HepG2 (cell line): ENCODE measurements at regions not wholly inside any gene's neighbourhood (a gene's known extent, or its start where the extent isn't known, plus 50 kb on each side); places are given as distances from the start of the nearest gene placed in this dataset.

ENCODE experiments used
- ATAC-seq: fragments of 200-7000 bp; cut with Tn5 transposase; 3 replicates; pipeline ENCODE4 v1.9.1; 2020; ENCODE audit warnings: mild to moderate bottlenecking, moderate library complexity
- BruUV-seq: library from RNA; stranded (reverse); fragments of 400-500 nt; replicated peaks from 2 replicates; lab custom pipeline; 2021; lab: Mats Ljungman, UMichigan
- CTCF ChIA-PET: fragments of 300-600 bp; formaldehyde crosslinking; extraction: SDS; loops from one replicate; lab custom pipeline; 2021; ENCODE audit warnings: low total read pairs, inconsistent platforms, low intra/inter-chr PET ratio; lab: Yijun Ruan, JAX
- POLR2A ChIA-PET: fragments of 350-600 bp; sonication (Branson Sonifier 250); formaldehyde crosslinking; loops from one replicate; lab custom pipeline; 2020; ENCODE audit warnings: antibody characterized with exemption, inconsistent platforms; lab: Yijun Ruan, JAX
- DNase-seq: peaks from one replicate; pipeline ENCODE4 v3.0.0-alpha.2; 2015; ENCODE audit warnings: low spot score
- FAIRE-seq: peaks from 3 replicates; lab custom pipeline; 2011; peaks lifted over from hg19 to GRCh38; lab: Jason Lieb, UNC
- H2AFZ ChIP-seq: one replicate; pipeline ENCODE4 v1.6.1; 2011; ENCODE audit warnings: low read length, inconsistent platforms
- H3K27ac ChIP-seq: fragments of 300-600 bp; 3 replicates; pipeline ENCODE4 v1.8.0; 2011; ENCODE audit warnings: mixed run types, mild to moderate bottlenecking, mixed read lengths, low read length, inconsistent platforms; ENCODE audit not compliant: insufficient read depth; ENCODE audit errors: extremely low read length
- H3K27me3 ChIP-seq, 2 experiments: fragments of 200-600 bp in 1 of 2; 2 replicates in 1 of 2; 3 replicates in 1 of 2; pipeline versions ENCODE4 v1.6.0 to v1.8.0; 2011; ENCODE audit warnings: low read length in 2 of 2, mild to moderate bottlenecking in 2 of 2, moderate library complexity in 2 of 2, inconsistent platforms in 1 of 2; ENCODE audit not compliant: insufficient read depth in 2 of 2, control insufficient read depth in 1 of 2
- H3K36me3 ChIP-seq, 2 experiments: fragments of 200-600 bp in 1 of 2; replicated peaks in 1 of 2; 2 replicates in 1 of 2; 3 replicates in 1 of 2; pipeline versions ENCODE4 v1.5.1 to v1.8.0; 2011; ENCODE audit warnings: low read length in 2 of 2, inconsistent platforms in 1 of 2; ENCODE audit not compliant: insufficient read depth in 2 of 2, control insufficient read depth in 1 of 2
- H3K4me1 ChIP-seq: 2 replicates; pipeline ENCODE4 v1.5.1; 2012; ENCODE audit warnings: low read length, inconsistent platforms; ENCODE audit not compliant: insufficient read depth
- H3K4me2 ChIP-seq: 2 replicates; pipeline ENCODE4 v1.6.0; 2011; ENCODE audit warnings: low read depth, low read length, inconsistent platforms
- H3K4me3 ChIP-seq, 3 experiments: fragments of 200-600 bp in 1 of 3; sonication (generic), shearing (Covaris generic) in 1 of 3; replicated peaks in 1 of 3; 2 replicates each; pipeline ENCODE4 v1.5.1; 2011 to 2016; ENCODE audit warnings: low read length in 3 of 3, inconsistent platforms in 2 of 3, low read depth in 2 of 3, mild to moderate bottlenecking in 2 of 3, control low read depth in 1 of 3, mixed read lengths in 1 of 3; ENCODE audit not compliant: insufficient read depth in 1 of 3
- H3K79me2 ChIP-seq: one replicate; pipeline ENCODE4 v1.6.1; 2011; ENCODE audit warnings: low read length, inconsistent platforms; ENCODE audit not compliant: insufficient read depth
- H3K9ac ChIP-seq: 2 replicates; pipeline ENCODE4 v1.6.0; 2011; ENCODE audit warnings: mild to moderate bottlenecking, low read depth, low read length, inconsistent platforms; ENCODE audit not compliant: insufficient read depth
- H3K9me3 ChIP-seq: 2 replicates; pipeline ENCODE4 v1.5.1; 2012; ENCODE audit warnings: mild to moderate bottlenecking, low read length
- H4K20me1 ChIP-seq: 2 replicates; pipeline ENCODE4 v1.6.0; 2011; ENCODE audit warnings: inconsistent platforms, mild to moderate bottlenecking, low read length, moderate library complexity; ENCODE audit not compliant: insufficient read depth
- DMTF1 ChIP-seq: sonication (generic); formaldehyde crosslinking; IDR thresholded peaks from 2 replicates; pipeline ENCODE4 v1.4.0; 2020; ENCODE audit warnings: mild to moderate bottlenecking, missing genetic modification reagents
- FOXP4 ChIP-seq: sonication (generic); formaldehyde crosslinking; IDR thresholded peaks from 2 replicates; pipeline ENCODE4 v1.4.0; 2020; ENCODE audit warnings: missing genetic modification reagents
- GATA4 ChIP-seq: sonication (generic); IDR thresholded peaks from 2 replicates; pipeline ENCODE4 v1.6.1; 2016; ENCODE audit warnings: antibody characterized with exemption, low read depth, borderline replicate concordance
- KDM5A ChIP-seq: fragments of 200-600 bp; sonication (generic); IDR thresholded peaks from 2 replicates; pipeline ENCODE4 v1.7.0; 2018; ENCODE audit warnings: antibody characterized with exemption, mild to moderate bottlenecking, low read length, borderline replicate concordance
- KMT2B ChIP-seq: IDR thresholded peaks from 2 replicates; pipeline ENCODE4 v1.6.1; 2016; ENCODE audit warnings: missing genetic modification reagents, missing compliant biosample characterization
- MAFG ChIP-seq: sonication (generic); formaldehyde crosslinking; IDR thresholded peaks from 2 replicates; pipeline ENCODE4 v1.5.1; 2020; ENCODE audit warnings: mild to moderate bottlenecking, missing genetic modification reagents
- SATB2 ChIP-seq: sonication (generic); formaldehyde crosslinking; IDR thresholded peaks from 2 replicates; pipeline ENCODE4 v1.5.0; 2020; ENCODE audit warnings: missing genetic modification reagents
- SRSF1 ChIP-seq: fragments of 200-400 bp; formaldehyde crosslinking; optimal IDR thresholded peaks from 2 replicates; pipeline ENCODE3; 2017; ENCODE audit warnings: mild to moderate bottlenecking, low read depth, low read length, moderate library complexity
- TCF7L2 ChIP-seq: IDR thresholded peaks from 2 replicates; pipeline ENCODE4 v1.6.1; 2011; ENCODE audit warnings: mild to moderate bottlenecking, low read depth, low read length, moderate library complexity
- TEAD2 ChIP-seq: sonication (generic); formaldehyde crosslinking; IDR thresholded peaks from 2 replicates; pipeline ENCODE4 v1.9.0; 2021; ENCODE audit warnings: missing genetic modification reagents
- ZBED4 ChIP-seq: sonication (generic); formaldehyde crosslinking; IDR thresholded peaks from 2 replicates; pipeline ENCODE4 v1.4.0; 2020; ENCODE audit warnings: missing genetic modification reagents, borderline replicate concordance
- ZBTB1 ChIP-seq: sonication (generic); formaldehyde crosslinking; IDR thresholded peaks from 2 replicates; pipeline ENCODE4 v1.4.0; 2020; ENCODE audit warnings: missing genetic modification reagents, borderline replicate concordance
- ZNF263 ChIP-seq: sonication (generic); formaldehyde crosslinking; IDR thresholded peaks from 2 replicates; pipeline ENCODE4 v1.4.0; 2020; ENCODE audit warnings: missing genetic modification reagents
- ZNF44 ChIP-seq: sonication (generic); formaldehyde crosslinking; IDR thresholded peaks from 2 replicates; pipeline ENCODE4 v1.5.1; 2020; ENCODE audit warnings: mild to moderate bottlenecking, missing genetic modification reagents
- ZNF446 ChIP-seq: sonication (generic); formaldehyde crosslinking; IDR thresholded peaks from 2 replicates; pipeline ENCODE4 v1.5.0; 2020; ENCODE audit warnings: mild to moderate bottlenecking, missing genetic modification reagents
- ZNF460 ChIP-seq: sonication (generic); formaldehyde crosslinking; IDR thresholded peaks from 2 replicates; pipeline ENCODE4 v1.5.1; 2020; ENCODE audit warnings: missing genetic modification reagents, mild to moderate bottlenecking, borderline replicate concordance
- ZNF563 ChIP-seq: sonication (generic); formaldehyde crosslinking; IDR thresholded peaks from 2 replicates; pipeline ENCODE4 v1.8.0; 2022; ENCODE audit warnings: mild to moderate bottlenecking, moderate library complexity, missing genetic modification reagents
- ZNF616 ChIP-seq: sonication (generic); formaldehyde crosslinking; IDR thresholded peaks from 2 replicates; pipeline ENCODE4 v1.5.0; 2020; ENCODE audit warnings: low read depth, mild to moderate bottlenecking, missing genetic modification reagents
- WGBS: methylation state at CpG from one replicate; pipeline ENCODE4 v1.1.6; 2017; ENCODE audit warnings: low lambda C conversion rate; 5-methylcytosine and 5-hydroxymethylcytosine counted together
- in situ Hi-C: cut with HindIII; loops from 2 replicates; pipeline ENCODE4 v1.10.0; 2017; ENCODE audit warnings: low pct_unique_long_range_greater_than_20kb; ENCODE audit not compliant: extremely low pct_ligation_motif_present
- intact Hi-C: fragments of 100-400 bp; cut with micrococcal nuclease; formaldehyde crosslinking; loops from one replicate; pipeline ENCODE4 v1.10.0; 2022; ENCODE audit not compliant: unreplicated experiment

- TF ChIP-seq DMTF1 = no peak
Measured at GRCh38 chr2:45093663-45094062, 84.4 kb upstream of the SIX2 start (continued).

- no peaks in the 10 kb centered on the region for H3K9me3 ChIP-seq
- no TSS peak for BruUV-seq
- WGBS = 77% methylated on average over 5 of the region's 5 CpGs
- no peaks in the 10 kb centered on the region for H4K20me1 ChIP-seq
- in situ Hi-C loops (no loop called here), intact Hi-C loops (no loop called here)
- H3K9ac ChIP-seq = no peak overlapping the region
- FAIRE-seq (no peak), DNase-seq (no peak), ATAC-seq (no peak)
- H3K4me3 ChIP-seq = no peak overlapping the region
- H2AFZ ChIP-seq = no peak overlapping the region
- no peak overlapping the region for H3K27ac ChIP-seq
- H3K36me3 ChIP-seq = no peaks in the 10 kb centered on the region
- H3K4me1 ChIP-seq = no peaks in the 10 kb centered on the region
- H3K79me2 ChIP-seq = no peaks in the 10 kb centered on the region
- ChIA-PET POLR2A (no interaction called here), CTCF (no interaction called here)
- H3K27me3 ChIP-seq = peaks cover 0 to 31% of the 10 kb centered on the region in 2 experiments; a peak in 2 of 5 replicates
- TF ChIP-seq MAFG (CRISPR knock-in tag) (no peak), ZNF44 (CRISPR knock-in tag) (no peak), ZNF563 (CRISPR knock-in tag) (no peak), SRSF1 (no peak), TCF7L2 (no peak), FOXP4 (CRISPR knock-in tag) (no peak), ZNF616 (CRISPR knock-in tag) (no peak), SATB2 (CRISPR knock-in tag) (no peak), KMT2B (no peak), KDM5A (no peak), GATA4 (no peak), TEAD2 (CRISPR knock-in tag) (no peak), ZNF263 (CRISPR knock-in tag) (no peak), ZNF460 (CRISPR knock-in tag) (no peak), ZBED4 (no peak), ZNF446 (CRISPR knock-in tag) (no peak), ZBTB1 (no peak)
- no peak overlapping the region for H3K4me2 ChIP-seq
Measured at GRCh38 chr2:45093181-45093580, 83.9 kb upstream of the SIX2 start.
